22Rv1 (cell line): ENCODE measurements at regions not wholly inside any gene's neighbourhood (a gene's known extent, or its start where the extent isn't known, plus 50 kb on each side); places are given as distances from the start of the nearest gene placed in this dataset.

Experiments used
- CTCF ChIP-seq: fragments of 450-650 bp; IDR thresholded peaks from 2 replicates; pipeline ENCODE4 v1.5.1; 2017; ENCODE audit warnings: mild to moderate bottlenecking
- ZFX ChIP-seq: fragments of 450-650 bp; IDR thresholded peaks from 2 replicates; pipeline ENCODE4 v1.6.1; 2017; ENCODE audit warnings: antibody characterized with exemption, borderline replicate concordance

GRCh38 chr4:100649417-100649816 lies 131.6 kb upstream of the EMCN start:
- TF ChIP-seq CTCF (no peak), ZFX (no peak)
